ENCODE measurements at regions not wholly inside any gene's neighbourhood (a gene's known extent, or its start where the extent isn't known, plus 50 kb on each side); places are given as distances from the start of the nearest gene placed in this dataset.
"Not testable (repeated sequence)": the region's sequence is repeated elsewhere in the genome, so short reads cannot be mapped to it uniquely, and the experiment has no call there.

GRCh38 chr12:91639327-91639726, 456.7 kb upstream of the DCN start:
- Histone ChIP-seq H3K4me1 (ENCODE audit: control insufficient read depth, insufficient read depth, low read length, poor library complexity, severe bottlenecking) (no peaks in the 10 kb centered on the region), H3K9me3 (ENCODE audit: control insufficient read depth, low read length) (no peaks in the 10 kb centered on the region), H3K36me3 (ENCODE audit: control insufficient read depth, insufficient read depth, low read length) (no peaks in the 10 kb centered on the region), H3K27me3 (replicated peaks; ENCODE audit: control insufficient read depth, insufficient read depth, low read length, poor library complexity, severe bottlenecking) (no peaks in the 10 kb centered on the region), H3K4me3 (ENCODE audit: insufficient read depth, low read depth, low read length, poor library complexity, severe bottlenecking) (no peak overlapping the region), H3K27ac (ENCODE audit: insufficient read depth, low read length, poor library complexity, severe bottlenecking) (no peak overlapping the region)
- DNase-seq: no peak

- Histone ChIP-seq H3K9me3 (ENCODE audit: control insufficient read depth, low read length) (no peaks in the 10 kb centered on the region), H3K27me3 (replicated peaks; ENCODE audit: control insufficient read depth, insufficient read depth, low read length, poor library complexity, severe bottlenecking) (no peaks in the 10 kb centered on the region), H3K36me3 (ENCODE audit: control insufficient read depth, insufficient read depth, low read length) (no peaks in the 10 kb centered on the region), H3K4me1 (ENCODE audit: control insufficient read depth, insufficient read depth, low read length, poor library complexity, severe bottlenecking) (no peaks in the 10 kb centered on the region), H3K27ac (ENCODE audit: insufficient read depth, low read length, poor library complexity, severe bottlenecking) (no peak overlapping the region), H3K4me3 (ENCODE audit: insufficient read depth, low read depth, low read length, poor library complexity, severe bottlenecking) (no peak overlapping the region)
- no peak for DNase-seq
These were observed 455.4 kb upstream of the DCN start for GRCh38 chr12:91637789-91638624.

GRCh38 chr12:91636721-91637120, 454.1 kb upstream of the DCN start:
- H3K36me3 ChIP-seq (ENCODE audit: control insufficient read depth, insufficient read depth, low read length): no peaks in the 10 kb centered on the region
- no peaks in the 10 kb centered on the region for H3K9me3 ChIP-seq (ENCODE audit: control insufficient read depth, low read length)
- no peak for DNase-seq
- no peaks in the 10 kb centered on the region for H3K4me1 ChIP-seq (ENCODE audit: control insufficient read depth, insufficient read depth, low read length, poor library complexity, severe bottlenecking)
- no peak overlapping the region for H3K4me3 ChIP-seq (ENCODE audit: insufficient read depth, low read depth, low read length, poor library complexity, severe bottlenecking)
- no peak overlapping the region for H3K27ac ChIP-seq (ENCODE audit: insufficient read depth, low read length, poor library complexity, severe bottlenecking)
- H3K27me3 ChIP-seq (replicated peaks; ENCODE audit: control insufficient read depth, insufficient read depth, low read length, poor library complexity, severe bottlenecking): no peaks in the 10 kb centered on the region

GRCh38 chr12:91634386-91634713, 451.7 kb upstream of the DCN start:
- H3K4me3 ChIP-seq (ENCODE audit: insufficient read depth, low read depth, low read length, poor library complexity, severe bottlenecking); H3K27ac ChIP-seq (ENCODE audit: insufficient read depth, low read length, poor library complexity, severe bottlenecking): not testable (repeated sequence)

GRCh38 chr12:91633734-91634357, 451.2 kb upstream of the DCN start:
- H3K9me3 ChIP-seq (ENCODE audit: control insufficient read depth, low read length): no peaks in the 10 kb centered on the region
- no peak overlapping the region for H3K27ac ChIP-seq (ENCODE audit: insufficient read depth, low read length, poor library complexity, severe bottlenecking)
- no peaks in the 10 kb centered on the region for H3K4me1 ChIP-seq (ENCODE audit: control insufficient read depth, insufficient read depth, low read length, poor library complexity, severe bottlenecking)
- no peak for DNase-seq
- H3K27me3 ChIP-seq (replicated peaks; ENCODE audit: control insufficient read depth, insufficient read depth, low read length, poor library complexity, severe bottlenecking): no peaks in the 10 kb centered on the region
- no peak overlapping the region for H3K4me3 ChIP-seq (ENCODE audit: insufficient read depth, low read depth, low read length, poor library complexity, severe bottlenecking)
- no peaks in the 10 kb centered on the region for H3K36me3 ChIP-seq (ENCODE audit: control insufficient read depth, insufficient read depth, low read length)

More at GRCh38 chr12:91634386-91634713, 451.7 kb upstream of the DCN start:
- not testable (repeated sequence) for DNase-seq; H3K9me3 ChIP-seq (ENCODE audit: control insufficient read depth, low read length); H3K36me3 ChIP-seq (ENCODE audit: control insufficient read depth, insufficient read depth, low read length); H3K27me3 ChIP-seq (replicated peaks; ENCODE audit: control insufficient read depth, insufficient read depth, low read length, poor library complexity, severe bottlenecking); H3K4me1 ChIP-seq (ENCODE audit: control insufficient read depth, insufficient read depth, low read length, poor library complexity, severe bottlenecking)

- Histone ChIP-seq H3K27me3 (replicated peaks; ENCODE audit: control insufficient read depth, insufficient read depth, low read length, poor library complexity, severe bottlenecking) (no peaks in the 10 kb centered on the region), H3K36me3 (ENCODE audit: control insufficient read depth, insufficient read depth, low read length) (no peaks in the 10 kb centered on the region), H3K4me3 (ENCODE audit: insufficient read depth, low read depth, low read length, poor library complexity, severe bottlenecking) (no peak overlapping the region), H3K27ac (ENCODE audit: insufficient read depth, low read length, poor library complexity, severe bottlenecking) (no peak overlapping the region), H3K9me3 (ENCODE audit: control insufficient read depth, low read length) (no peaks in the 10 kb centered on the region), H3K4me1 (ENCODE audit: control insufficient read depth, insufficient read depth, low read length, poor library complexity, severe bottlenecking) (no peaks in the 10 kb centered on the region)
- no peak for DNase-seq
These were observed 450.6 kb upstream of the DCN start for GRCh38 chr12:91633206-91633605.

- Histone ChIP-seq H3K36me3 (ENCODE audit: control insufficient read depth, insufficient read depth, low read length) (no peaks in the 10 kb centered on the region), H3K4me1 (ENCODE audit: control insufficient read depth, insufficient read depth, low read length, poor library complexity, severe bottlenecking) (no peaks in the 10 kb centered on the region), H3K4me3 (ENCODE audit: insufficient read depth, low read depth, low read length, poor library complexity, severe bottlenecking) (no peak overlapping the region), H3K27me3 (replicated peaks; ENCODE audit: control insufficient read depth, insufficient read depth, low read length, poor library complexity, severe bottlenecking) (no peaks in the 10 kb centered on the region), H3K27ac (ENCODE audit: insufficient read depth, low read length, poor library complexity, severe bottlenecking) (no peak overlapping the region), H3K9me3 (ENCODE audit: control insufficient read depth, low read length) (no peaks in the 10 kb centered on the region)
- DNase-seq: no peak
These were observed 449.6 kb upstream of the DCN start for GRCh38 chr12:91632042-91632786.

- no peak for DNase-seq
- H3K27ac ChIP-seq (ENCODE audit: insufficient read depth, low read length, poor library complexity, severe bottlenecking): no peak overlapping the region
- H3K9me3 ChIP-seq (ENCODE audit: control insufficient read depth, low read length): peaks cover 8% of the 10 kb centered on the region
- no peaks in the 10 kb centered on the region for H3K36me3 ChIP-seq (ENCODE audit: control insufficient read depth, insufficient read depth, low read length)
- H3K4me3 ChIP-seq (ENCODE audit: insufficient read depth, low read depth, low read length, poor library complexity, severe bottlenecking): no peak overlapping the region
- no peaks in the 10 kb centered on the region for H3K4me1 ChIP-seq (ENCODE audit: control insufficient read depth, insufficient read depth, low read length, poor library complexity, severe bottlenecking)
- H3K27me3 ChIP-seq (replicated peaks; ENCODE audit: control insufficient read depth, insufficient read depth, low read length, poor library complexity, severe bottlenecking): no peaks in the 10 kb centered on the region
These were observed 448.1 kb upstream of the DCN start for GRCh38 chr12:91630596-91631293.

GRCh38 chr12:91630083-91630482, 447.5 kb upstream of the DCN start:
- Histone ChIP-seq H3K4me3 (ENCODE audit: insufficient read depth, low read depth, low read length, poor library complexity, severe bottlenecking) (no peak overlapping the region), H3K9me3 (ENCODE audit: control insufficient read depth, low read length) (peaks cover 8% of the 10 kb centered on the region), H3K36me3 (ENCODE audit: control insufficient read depth, insufficient read depth, low read length) (no peaks in the 10 kb centered on the region), H3K4me1 (ENCODE audit: control insufficient read depth, insufficient read depth, low read length, poor library complexity, severe bottlenecking) (no peaks in the 10 kb centered on the region), H3K27ac (ENCODE audit: insufficient read depth, low read length, poor library complexity, severe bottlenecking) (no peak overlapping the region), H3K27me3 (replicated peaks; ENCODE audit: control insufficient read depth, insufficient read depth, low read length, poor library complexity, severe bottlenecking) (no peaks in the 10 kb centered on the region)
- DNase-seq: no peak
